Activated CD4-positive, alpha-beta T cell treated with anti-CD3 and anti-CD28 coated beads, Interleukin-2, amount 10 ng/mL, durations not matched to agents 24 days and 14 days (primary cell): ENCODE measurements at regions not wholly inside any gene's neighbourhood (a gene's known extent, or its start where the extent isn't known, plus 50 kb on each side); places are given as distances from the start of the nearest gene placed in this dataset.

Source experiments
- DNase-seq: peaks from one replicate; pipeline ENCODE4 v3.0.0; 2022
- H3K27ac Mint-ChIP-seq: one replicate; pipeline ENCODE4 v1.8.0; 2022; ENCODE audit warnings: mild to moderate bottlenecking, mixed read lengths
- H3K27me3 Mint-ChIP-seq: one replicate; pipeline ENCODE4 v1.8.0; 2022; ENCODE audit warnings: mixed read lengths
- H3K36me3 Mint-ChIP-seq: one replicate; pipeline ENCODE4 v1.8.0; 2022; ENCODE audit warnings: low read depth, mild to moderate bottlenecking, mixed read lengths
- H3K4me1 Mint-ChIP-seq: one replicate; pipeline ENCODE4 v1.8.0; 2021; ENCODE audit warnings: mixed read lengths
- H3K4me3 Mint-ChIP-seq: one replicate; pipeline ENCODE4 v1.8.0; 2022; ENCODE audit warnings: mild to moderate bottlenecking, moderate library complexity, mixed read lengths
- H3K9me3 Mint-ChIP-seq: one replicate; pipeline ENCODE4 v1.8.0; 2021; ENCODE audit warnings: mixed read lengths
- intact Hi-C: fragments of 100-400 bp; cut with micrococcal nuclease; formaldehyde crosslinking; loops from one replicate; pipeline ENCODE4 v1.15.1; 2023

GRCh38 chr1:244231572-244232315, 180.7 kb downstream of the ZBTB18 start:
- intact Hi-C loops, result no loop called here
- H3K4me3 Mint-ChIP-seq, result no peak overlapping the region
- H3K27ac Mint-ChIP-seq, result no peak overlapping the region
- H3K27me3 Mint-ChIP-seq, result peaks cover 1% of the 10 kb centered on the region
- H3K36me3 Mint-ChIP-seq, result no peaks in the 10 kb centered on the region
- no peaks in the 10 kb centered on the region for H3K9me3 Mint-ChIP-seq
- DNase-seq, result no peak
- H3K4me1 Mint-ChIP-seq, result peaks cover 2% of the 10 kb centered on the region

- Mint-ChIP-seq H3K27ac (no peak overlapping the region), H3K4me1 (peaks cover 2% of the 10 kb centered on the region), H3K4me3 (no peak overlapping the region), H3K36me3 (no peaks in the 10 kb centered on the region), H3K9me3 (no peaks in the 10 kb centered on the region), H3K27me3 (no peaks in the 10 kb centered on the region)
- no peak for DNase-seq
- intact Hi-C loops, result no loop called here
Measured at GRCh38 chr1:244234009-244234643, 183.0 kb downstream of the ZBTB18 start.

GRCh38 chr1:244235157-244235556, 184.1 kb downstream of the ZBTB18 start:
- Mint-ChIP-seq H3K4me1 (peaks cover 4% of the 10 kb centered on the region), H3K27me3 (no peaks in the 10 kb centered on the region), H3K36me3 (no peaks in the 10 kb centered on the region), H3K9me3 (no peaks in the 10 kb centered on the region), H3K27ac (no peak overlapping the region), H3K4me3 (no peak overlapping the region)
- intact Hi-C loops, result no loop called here
- DNase-seq, result no peak

- DNase-seq, result no peak
- Mint-ChIP-seq H3K9me3 (no peaks in the 10 kb centered on the region), H3K36me3 (no peaks in the 10 kb centered on the region), H3K27me3 (no peaks in the 10 kb centered on the region), H3K4me1 (peaks cover 4% of the 10 kb centered on the region), H3K4me3 (no peak overlapping the region), H3K27ac (no peak overlapping the region)
- intact Hi-C loops, result no loop called here
Measured at GRCh38 chr1:244236101-244236500, 185.0 kb downstream of the ZBTB18 start.

- intact Hi-C loops, result no loop called here
- H3K4me1 Mint-ChIP-seq, result peaks cover 4% of the 10 kb centered on the region
- H3K9me3 Mint-ChIP-seq, result no peaks in the 10 kb centered on the region
- H3K4me3 Mint-ChIP-seq, result no peak overlapping the region
- no peaks in the 10 kb centered on the region for H3K27me3 Mint-ChIP-seq
- H3K27ac Mint-ChIP-seq, result no peak overlapping the region
- no peak for DNase-seq
- no peaks in the 10 kb centered on the region for H3K36me3 Mint-ChIP-seq
Measured at GRCh38 chr1:244236721-244237120, 185.6 kb downstream of the ZBTB18 start.

GRCh38 chr1:244237445-244237844, 186.4 kb downstream of the ZBTB18 start:
- Mint-ChIP-seq H3K4me3 (no peak overlapping the region), H3K36me3 (no peaks in the 10 kb centered on the region), H3K9me3 (no peaks in the 10 kb centered on the region), H3K4me1 (peaks cover 5% of the 10 kb centered on the region), H3K27ac (no peak overlapping the region), H3K27me3 (no peaks in the 10 kb centered on the region)
- no peak for DNase-seq
- intact Hi-C loops, result no loop called here

GRCh38 chr1:244239261-244239770, 188.2 kb downstream of the ZBTB18 start:
- intact Hi-C loops, result no loop called here
- peak; percentile 64 for DNase-seq
- H3K9me3 Mint-ChIP-seq, result no peaks in the 10 kb centered on the region
- peaks cover 7% of the 10 kb centered on the region for H3K4me1 Mint-ChIP-seq
- H3K27ac Mint-ChIP-seq, result peak overlapping the region; percentile 51
- no peaks in the 10 kb centered on the region for H3K36me3 Mint-ChIP-seq
- no peak overlapping the region for H3K4me3 Mint-ChIP-seq
- no peaks in the 10 kb centered on the region for H3K27me3 Mint-ChIP-seq

- Mint-ChIP-seq H3K27ac (no peak overlapping the region), H3K36me3 (no peaks in the 10 kb centered on the region), H3K4me1 (peaks cover 7% of the 10 kb centered on the region), H3K9me3 (no peaks in the 10 kb centered on the region), H3K27me3 (no peaks in the 10 kb centered on the region), H3K4me3 (no peak overlapping the region)
- intact Hi-C loops, result no loop called here
- DNase-seq, result no peak
Measured at GRCh38 chr1:244241438-244241837, 190.4 kb downstream of the ZBTB18 start.

GRCh38 chr1:244242446-244242845, 191.4 kb downstream of the ZBTB18 start:
- intact Hi-C loops, result no loop called here
- Mint-ChIP-seq H3K27ac (no peak overlapping the region), H3K4me1 (peaks cover 7% of the 10 kb centered on the region), H3K9me3 (no peaks in the 10 kb centered on the region), H3K4me3 (no peak overlapping the region), H3K27me3 (peaks cover 2% of the 10 kb centered on the region), H3K36me3 (no peaks in the 10 kb centered on the region)
- peak; percentile 73 for DNase-seq

GRCh38 chr1:244246334-244246733, 195.3 kb downstream of the ZBTB18 start:
- H3K9me3 Mint-ChIP-seq, result no peaks in the 10 kb centered on the region
- DNase-seq, result no peak
- no peaks in the 10 kb centered on the region for H3K36me3 Mint-ChIP-seq
- intact Hi-C loops, result no loop called here
- no peak overlapping the region for H3K27ac Mint-ChIP-seq
- peaks cover 5% of the 10 kb centered on the region for H3K4me1 Mint-ChIP-seq
- H3K4me3 Mint-ChIP-seq, result no peak overlapping the region
- H3K27me3 Mint-ChIP-seq, result peaks cover 2% of the 10 kb centered on the region

- intact Hi-C loops, result no loop called here
- H3K4me1 Mint-ChIP-seq, result no peaks in the 10 kb centered on the region
- H3K9me3 Mint-ChIP-seq, result no peaks in the 10 kb centered on the region
- peaks cover 2% of the 10 kb centered on the region for H3K27me3 Mint-ChIP-seq
- H3K27ac Mint-ChIP-seq, result no peak overlapping the region
- no peaks in the 10 kb centered on the region for H3K36me3 Mint-ChIP-seq
- no peak for DNase-seq
- H3K4me3 Mint-ChIP-seq, result no peak overlapping the region
Measured at GRCh38 chr1:244248426-244248825, 197.3 kb downstream of the ZBTB18 start.

- Mint-ChIP-seq H3K27ac (no peak overlapping the region), H3K4me1 (peaks cover 3% of the 10 kb centered on the region), H3K9me3 (no peaks in the 10 kb centered on the region), H3K4me3 (no peak overlapping the region), H3K36me3 (no peaks in the 10 kb centered on the region), H3K27me3 (no peaks in the 10 kb centered on the region)
- intact Hi-C loops, result no loop called here
- no peak for DNase-seq
Measured at GRCh38 chr1:244252211-244252610, 199.5 kb downstream of the ADSS2 start.

- H3K27me3 Mint-ChIP-seq, result no peaks in the 10 kb centered on the region
- intact Hi-C loops, result no loop called here
- H3K9me3 Mint-ChIP-seq, result no peaks in the 10 kb centered on the region
- H3K27ac Mint-ChIP-seq, result no peak overlapping the region
- no peak for DNase-seq
- H3K36me3 Mint-ChIP-seq, result no peaks in the 10 kb centered on the region
- no peak overlapping the region for H3K4me3 Mint-ChIP-seq
- peaks cover 3% of the 10 kb centered on the region for H3K4me1 Mint-ChIP-seq
Measured at GRCh38 chr1:244254467-244254866, 197.2 kb downstream of the ADSS2 start.

- peaks cover 3% of the 10 kb centered on the region for H3K4me1 Mint-ChIP-seq
- DNase-seq, result no peak
- no peaks in the 10 kb centered on the region for H3K27me3 Mint-ChIP-seq
- H3K4me3 Mint-ChIP-seq, result no peak overlapping the region
- no peak overlapping the region for H3K27ac Mint-ChIP-seq
- intact Hi-C loops, result no loop called here
- H3K36me3 Mint-ChIP-seq, result no peaks in the 10 kb centered on the region
- H3K9me3 Mint-ChIP-seq, result no peaks in the 10 kb centered on the region
Measured at GRCh38 chr1:244255426-244255965, 196.2 kb downstream of the ADSS2 start.
